UCSD-AML1 (cell line): ENCODE measurements at regions not wholly inside any gene's neighbourhood (a gene's known extent, or its start where the extent isn't known, plus 50 kb on each side); places are given as distances from the start of the nearest gene placed in this dataset.
A peak's percentile ranks its signal among the peaks of the same experiment; 100 is the strongest.
"Not testable (repeated sequence)": the region's sequence is repeated elsewhere in the genome, so short reads cannot be mapped to it uniquely, and the experiment has no call there.

Source experiments
- DNase-seq: peaks from one replicate; lab custom pipeline; 2025; ENCODE audit not compliant: unreplicated experiment; lab: John Stamatoyannopoulos, UW

GRCh38 chr14:101616202-101616601, 54.9 kb downstream of the DIO3 start:
- DNase-seq = no peak

DNA sequence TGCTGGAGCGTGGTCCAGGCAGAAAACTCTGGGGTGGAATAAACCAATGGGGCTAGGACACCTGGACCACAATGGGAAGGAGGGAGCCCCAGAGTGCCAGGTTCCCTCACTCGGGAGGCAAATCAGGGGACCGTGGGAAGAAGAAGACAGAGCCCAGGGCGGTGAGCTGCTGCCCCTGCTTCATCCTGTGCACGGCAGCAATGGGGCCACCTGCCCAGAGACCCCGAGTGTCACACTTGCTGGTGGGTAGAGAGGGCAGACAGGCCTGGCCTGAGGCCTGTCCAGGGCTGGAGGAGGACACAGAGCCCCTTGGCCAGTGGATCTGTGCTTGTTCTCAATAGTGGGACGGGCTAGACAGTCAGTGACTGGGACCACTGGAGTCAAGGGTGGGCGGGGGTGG, 58.2 kb downstream of the DIO3 start:
- no peak for DNase-seq

DNA sequence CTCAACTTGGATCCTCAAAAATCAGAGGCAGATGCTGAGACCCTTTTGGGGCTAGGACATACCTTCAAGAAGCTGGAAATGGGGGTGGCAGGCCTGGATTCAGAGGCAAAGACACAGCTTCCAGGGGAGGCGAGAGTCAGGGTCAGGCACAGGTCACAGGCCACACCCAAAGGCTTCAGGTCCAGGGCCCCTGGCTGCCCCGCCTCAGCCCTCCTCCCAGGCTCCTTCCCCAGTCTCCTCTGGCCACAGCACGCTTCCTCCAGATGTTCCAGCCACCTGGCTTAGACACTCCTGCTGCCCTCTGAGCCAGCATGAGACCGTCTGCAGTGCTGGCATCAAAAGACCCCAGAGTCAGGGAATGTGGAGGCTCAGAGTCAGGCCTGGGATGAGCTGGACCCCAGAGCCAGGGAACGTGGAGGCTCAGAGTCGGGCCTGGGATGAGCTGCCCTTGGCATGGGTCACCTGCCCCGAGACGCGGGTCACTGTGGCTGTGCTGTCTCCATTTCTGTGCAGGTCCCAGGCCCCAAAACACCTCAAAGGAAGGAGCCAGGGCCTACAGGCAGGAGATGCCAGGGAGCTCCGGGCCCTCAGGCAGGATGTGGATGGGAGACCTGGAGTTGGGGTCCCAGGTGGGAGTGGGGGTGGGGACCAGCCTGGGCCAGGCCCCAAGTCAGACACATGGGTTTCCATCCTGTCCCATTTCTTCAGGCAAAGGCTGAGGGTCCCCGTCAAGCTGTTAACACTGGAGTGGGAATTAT, 58.9 kb downstream of the DIO3 start:
- no peak for DNase-seq

DNA sequence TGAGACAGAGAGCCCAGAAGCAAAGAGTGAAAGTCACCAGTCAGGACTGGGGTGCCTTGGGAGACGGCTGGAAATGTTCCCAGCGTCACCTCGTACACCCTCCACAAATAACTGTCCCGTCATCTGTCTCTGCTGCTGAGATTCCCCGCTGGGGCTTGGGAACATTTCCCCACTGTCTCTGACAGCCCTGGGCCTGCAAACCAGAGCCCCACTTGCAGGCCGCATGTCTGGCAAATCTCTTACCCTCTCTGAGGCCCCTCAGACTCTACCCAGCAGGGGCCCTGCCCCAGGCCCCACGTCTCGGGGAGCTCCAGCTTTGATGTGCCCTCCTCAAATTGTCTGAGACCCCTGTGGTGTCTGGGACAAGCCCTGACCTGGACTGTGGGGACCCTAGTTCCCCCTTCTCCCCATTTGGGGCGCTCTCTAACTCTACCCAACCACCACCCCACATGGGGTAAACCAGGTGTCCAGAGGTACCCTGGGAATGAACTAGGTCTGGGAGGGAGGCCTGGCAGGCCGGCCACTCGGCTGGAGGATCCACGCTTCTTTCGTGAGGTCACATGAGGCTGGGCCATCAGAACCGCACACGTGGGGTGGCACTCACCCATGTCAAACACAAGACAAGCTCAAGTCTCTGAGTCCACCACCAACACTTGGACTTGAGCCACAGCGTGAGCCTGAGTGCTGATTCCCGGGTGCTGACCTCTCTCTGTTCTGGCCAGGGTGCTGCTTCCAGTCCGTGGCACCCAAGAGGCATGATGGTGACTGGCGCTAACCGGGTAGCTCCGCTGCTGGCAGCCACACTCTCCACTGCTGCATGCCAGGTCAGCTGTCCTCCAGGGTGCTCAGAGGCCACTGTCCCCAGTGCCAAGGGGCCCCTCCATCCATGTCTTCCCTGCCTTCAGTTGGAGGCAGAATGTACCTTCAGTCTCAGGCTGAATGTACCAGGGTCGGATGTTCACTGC, 59.8 kb downstream of the DIO3 start:
- DNase-seq = no peak

GRCh38 chr14:101622251-101623076, 61.2 kb downstream of the DIO3 start:
- DNase-seq = no peak

GRCh38 chr14:101623077-101623372, 61.7 kb downstream of the DIO3 start:
- DNase-seq = no peak

DNA sequence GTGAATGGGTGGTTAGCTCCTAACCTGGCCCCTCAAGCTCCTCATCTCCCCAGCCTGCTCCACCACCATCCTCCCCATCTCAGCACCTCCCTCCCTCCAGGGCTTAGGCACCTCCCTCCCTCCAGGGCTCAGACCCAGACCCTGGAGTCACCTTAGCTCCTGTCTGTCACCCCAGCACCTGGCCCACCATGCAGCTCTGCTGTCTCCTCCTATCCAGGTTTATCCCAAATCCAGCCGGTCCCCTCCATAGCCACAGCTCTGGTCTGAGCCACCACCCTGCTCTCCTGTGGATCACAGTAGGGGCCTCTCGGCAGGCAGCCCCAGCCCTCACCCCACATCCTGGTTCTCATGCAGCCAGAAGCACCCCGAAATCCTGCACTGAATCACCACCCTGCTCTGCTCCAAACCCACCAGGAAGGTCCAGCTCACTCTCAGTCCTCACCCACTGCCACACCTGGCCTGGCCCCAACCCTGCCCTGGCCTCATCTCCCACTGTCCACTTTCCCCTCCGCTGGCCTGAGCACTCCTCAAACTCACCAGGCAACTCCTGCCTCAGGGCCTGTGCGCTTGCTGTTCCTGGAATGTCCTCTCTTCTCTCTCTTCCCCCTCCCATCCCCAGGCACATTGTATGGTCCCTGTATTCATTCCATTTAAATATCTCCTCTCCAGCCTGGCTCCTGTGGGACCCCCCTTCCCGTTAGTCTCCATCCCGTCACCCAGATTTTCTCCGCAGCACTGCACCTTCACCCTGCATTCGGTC, 62.6 kb downstream of the DIO3 start:
- no peak for DNase-seq

GRCh38 chr14:101624536-101624935, 63.2 kb downstream of the DIO3 start:
- no peak for DNase-seq

DNA sequence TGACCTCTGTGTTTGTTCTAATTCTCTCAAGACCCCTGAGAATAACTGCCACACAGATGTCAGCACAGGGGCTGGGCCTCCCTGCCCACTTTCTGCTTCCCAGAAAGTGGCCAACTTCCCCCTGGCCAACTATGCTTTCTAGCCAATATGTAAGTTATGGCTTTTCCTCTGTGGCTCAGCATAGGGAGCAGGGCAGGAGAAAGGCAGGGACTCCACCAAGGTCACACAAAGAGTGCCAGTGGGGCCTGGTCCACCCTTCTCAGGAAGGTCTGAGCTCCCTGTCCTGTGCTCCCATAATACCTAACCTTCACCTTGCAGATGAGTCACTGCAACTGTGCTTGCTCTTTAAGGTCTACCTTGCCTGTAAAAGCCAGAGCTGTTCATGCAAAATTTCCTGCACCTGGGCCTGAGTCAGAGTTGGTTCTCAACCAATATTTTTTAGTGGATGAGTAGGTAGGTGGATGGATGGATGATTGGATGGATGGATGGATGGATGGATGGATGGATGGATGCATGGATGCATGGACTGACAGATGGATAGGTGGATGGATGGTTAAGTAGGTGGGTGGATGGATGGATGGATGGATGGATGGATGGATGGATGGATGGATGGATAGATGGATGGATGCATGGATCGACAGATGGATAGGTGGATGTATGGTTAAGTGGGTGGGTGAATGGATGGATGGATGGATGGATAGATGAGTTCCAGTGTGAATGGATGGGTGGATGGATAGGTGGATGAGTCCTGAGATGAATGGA, 64.2 kb downstream of the DIO3 start:
- no peak for DNase-seq

GRCh38 chr14:101626331-101626730, 65.0 kb downstream of the DIO3 start:
- DNase-seq = no peak

DNA sequence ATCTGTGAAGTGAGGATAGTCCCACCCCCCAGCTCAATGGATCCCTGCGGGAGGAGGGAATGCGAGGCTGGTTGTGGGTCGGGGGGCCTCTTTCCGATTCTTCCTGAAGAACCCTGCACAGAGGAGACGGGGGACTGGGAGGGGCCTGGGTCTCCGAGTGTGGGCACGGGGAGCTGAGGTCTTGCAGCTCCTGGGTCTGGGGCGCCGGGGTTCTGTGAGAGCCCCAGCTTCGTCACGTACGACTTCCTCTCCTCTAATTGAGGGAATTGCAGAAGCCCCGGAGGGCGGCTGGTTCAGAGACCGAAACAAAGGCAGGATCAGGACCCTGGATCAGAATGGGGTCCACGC, 66.6 kb downstream of the DIO3 start:
- no peak for DNase-seq

DNA sequence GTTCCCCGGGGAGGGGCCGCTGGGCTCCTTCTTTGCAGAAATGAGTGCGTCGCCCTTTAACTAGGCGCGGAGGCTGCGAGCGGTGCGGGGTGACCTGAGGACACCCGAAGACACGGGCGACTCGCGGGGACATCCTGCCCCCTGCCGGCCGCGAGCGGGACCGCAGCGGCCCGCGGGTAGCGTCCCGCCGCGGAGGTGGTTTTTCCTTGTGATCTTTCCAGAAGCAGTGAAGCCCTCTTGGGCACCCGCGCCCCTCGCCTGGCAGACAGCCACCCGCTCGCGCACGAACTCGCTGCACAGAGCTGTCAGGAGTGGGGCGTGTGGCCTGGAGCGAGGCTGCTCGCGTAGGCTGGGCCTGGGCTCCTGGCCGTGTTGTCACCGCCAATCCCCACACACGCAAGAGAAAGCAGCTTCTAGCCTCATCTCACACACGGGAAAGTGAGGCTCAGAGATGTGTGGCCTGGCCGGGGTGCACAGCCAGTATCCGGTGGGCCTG, 67.2 kb downstream of the DIO3 start:
- peak; percentile 84 for DNase-seq

- DNase-seq = no peak
These were observed 67.7 kb downstream of the DIO3 start for GRCh38 chr14:101628975-101629374.

DNA sequence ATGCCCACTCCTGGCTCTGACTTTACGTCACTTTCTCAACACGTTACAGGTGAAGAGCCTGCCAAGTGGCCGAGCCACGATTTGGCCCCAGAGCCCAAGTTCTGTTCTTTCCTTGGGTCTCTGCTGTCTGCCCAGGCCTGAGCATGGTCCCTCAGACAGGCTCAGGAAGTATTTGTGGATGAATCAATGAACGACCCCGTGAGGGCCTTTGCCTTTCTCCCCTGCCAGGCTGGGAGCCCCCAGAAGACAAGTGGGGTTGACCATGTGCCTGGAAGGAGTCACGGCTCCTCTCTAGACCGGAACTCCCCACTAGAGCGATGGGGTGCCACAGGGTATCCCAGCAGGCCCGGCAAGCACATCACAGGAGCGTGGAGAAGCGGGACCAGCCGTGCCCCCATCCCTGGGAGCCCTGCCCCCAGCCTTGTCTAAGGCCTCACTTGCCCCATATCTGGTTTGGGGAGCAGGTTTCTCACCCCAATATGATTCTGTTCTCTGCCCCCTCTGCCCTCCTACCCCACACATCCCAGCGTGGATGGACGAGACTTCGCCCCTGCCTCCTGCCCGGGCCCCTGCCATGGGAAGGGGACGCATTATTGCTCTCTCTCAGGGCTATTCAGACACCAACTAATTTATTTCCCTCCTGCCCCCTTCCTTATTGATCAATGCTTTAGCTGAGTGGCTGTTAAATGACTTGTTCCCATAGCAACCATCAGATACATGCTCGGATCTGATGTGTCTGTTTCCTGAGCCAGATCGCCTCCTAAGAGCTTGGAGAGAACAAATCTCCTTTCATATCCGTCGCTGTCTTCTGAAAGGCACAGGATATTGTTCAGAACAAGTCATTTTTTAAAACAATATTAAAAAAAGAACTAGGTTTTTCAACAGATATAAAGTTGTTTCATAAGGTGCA, 69.0 kb downstream of the DIO3 start:
- no peak for DNase-seq

DNA sequence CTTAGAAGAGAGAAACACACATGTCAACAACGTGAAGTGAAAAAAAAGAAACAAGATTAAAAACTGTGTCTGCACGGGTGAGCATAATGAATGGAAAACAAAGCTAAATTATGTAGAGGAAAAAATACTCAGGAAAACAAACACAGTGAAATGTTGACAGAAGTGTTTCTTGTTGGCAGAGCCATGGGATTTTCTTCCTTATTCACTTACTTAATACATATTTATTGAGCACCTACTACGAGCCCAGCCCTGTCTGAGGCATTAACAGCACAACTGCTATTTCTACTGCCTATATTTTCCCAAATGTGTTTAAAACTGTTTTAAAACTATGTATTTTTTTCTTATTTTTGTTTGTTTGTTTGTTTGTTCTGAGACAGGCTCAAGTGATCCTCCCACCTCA, 69.9 kb downstream of the DIO3 start:
- DNase-seq = no peak

GRCh38 chr14:101631970-101632369, 70.7 kb downstream of the DIO3 start:
- DNase-seq = not testable (repeated sequence)

- DNase-seq = no peak
These were observed 71.2 kb downstream of the DIO3 start for GRCh38 chr14:101632520-101632919.

DNA sequence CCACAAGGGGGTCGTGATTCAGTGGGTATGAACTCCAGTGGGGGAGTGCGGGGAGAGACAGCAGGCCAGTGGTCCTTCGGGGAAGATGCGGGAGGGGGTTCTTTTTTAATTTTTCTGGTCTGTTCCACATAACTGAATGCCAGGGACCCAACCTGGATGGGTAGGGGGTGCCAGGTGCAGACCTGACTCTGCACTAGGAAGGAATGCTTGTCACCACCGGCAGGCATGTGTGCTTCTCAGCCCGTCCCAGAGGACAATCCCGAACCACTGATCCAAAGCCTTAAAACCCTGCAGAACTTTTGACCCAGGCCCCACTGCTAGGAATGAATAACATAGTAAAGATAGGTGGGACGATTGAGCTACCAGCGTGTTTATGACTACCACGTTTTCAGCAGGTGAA, 72.0 kb downstream of the DIO3 start:
- no peak for DNase-seq
